ENCODE measurements at regions not wholly inside any gene's neighbourhood (a gene's known extent, or its start where the extent isn't known, plus 50 kb on each side); places are given as distances from the start of the nearest gene placed in this dataset.
"Not testable (repeated sequence)": the region's sequence is repeated elsewhere in the genome, so short reads cannot be mapped to it uniquely, and the experiment has no call there.

GRCh38 chr1:21378705-21379494 lies 61.0 kb upstream of the NBPF3 start:
- TF ChIP-seq, protein P1, sequence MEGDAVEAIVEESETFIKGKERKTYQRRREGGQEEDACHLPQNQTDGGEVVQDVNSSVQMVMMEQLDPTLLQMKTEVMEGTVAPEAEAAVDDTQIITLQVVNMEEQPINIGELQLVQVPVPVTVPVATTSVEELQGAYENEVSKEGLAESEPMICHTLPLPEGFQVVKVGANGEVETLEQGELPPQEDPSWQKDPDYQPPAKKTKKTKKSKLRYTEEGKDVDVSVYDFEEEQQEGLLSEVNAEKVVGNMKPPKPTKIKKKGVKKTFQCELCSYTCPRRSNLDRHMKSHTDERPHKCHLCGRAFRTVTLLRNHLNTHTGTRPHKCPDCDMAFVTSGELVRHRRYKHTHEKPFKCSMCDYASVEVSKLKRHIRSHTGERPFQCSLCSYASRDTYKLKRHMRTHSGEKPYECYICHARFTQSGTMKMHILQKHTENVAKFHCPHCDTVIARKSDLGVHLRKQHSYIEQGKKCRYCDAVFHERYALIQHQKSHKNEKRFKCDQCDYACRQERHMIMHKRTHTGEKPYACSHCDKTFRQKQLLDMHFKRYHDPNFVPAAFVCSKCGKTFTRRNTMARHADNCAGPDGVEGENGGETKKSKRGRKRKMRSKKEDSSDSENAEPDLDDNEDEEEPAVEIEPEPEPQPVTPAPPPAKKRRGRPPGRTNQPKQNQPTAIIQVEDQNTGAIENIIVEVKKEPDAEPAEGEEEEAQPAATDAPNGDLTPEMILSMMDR (conservative IDR thresholded peaks at IDR 0.05): no peak
- peak overlapping the region; percentile 66 for H3K27ac Mint-ChIP-seq
- no peak for DNase-seq (ENCODE audit: extremely low spot score, unreplicated experiment)
- H3K27me3 Mint-ChIP-seq: peaks cover 3% of the 10 kb centered on the region
- H3K4me1 Mint-ChIP-seq (ENCODE audit: unreplicated experiment): peaks cover 6% of the 10 kb centered on the region
- H3K4me3 Mint-ChIP-seq: no peak overlapping the region
- H3K36me3 Mint-ChIP-seq: no peaks in the 10 kb centered on the region
- H3K9me3 Mint-ChIP-seq: no peaks in the 10 kb centered on the region

- no peak for DNase-seq (ENCODE audit: extremely low spot score, unreplicated experiment)
- Mint-ChIP-seq H3K27me3 (no peaks in the 10 kb centered on the region), H3K36me3 (no peaks in the 10 kb centered on the region), H3K4me1 (ENCODE audit: unreplicated experiment) (peaks cover 5% of the 10 kb centered on the region), H3K27ac (no peak overlapping the region), H3K4me3 (no peak overlapping the region), H3K9me3 (no peaks in the 10 kb centered on the region)
- TF ChIP-seq, protein P1 (conservative IDR thresholded peaks at IDR 0.05): no peak
Observed at GRCh38 chr1:21372383-21372782, 67.6 kb upstream of the NBPF3 start.

DNA sequence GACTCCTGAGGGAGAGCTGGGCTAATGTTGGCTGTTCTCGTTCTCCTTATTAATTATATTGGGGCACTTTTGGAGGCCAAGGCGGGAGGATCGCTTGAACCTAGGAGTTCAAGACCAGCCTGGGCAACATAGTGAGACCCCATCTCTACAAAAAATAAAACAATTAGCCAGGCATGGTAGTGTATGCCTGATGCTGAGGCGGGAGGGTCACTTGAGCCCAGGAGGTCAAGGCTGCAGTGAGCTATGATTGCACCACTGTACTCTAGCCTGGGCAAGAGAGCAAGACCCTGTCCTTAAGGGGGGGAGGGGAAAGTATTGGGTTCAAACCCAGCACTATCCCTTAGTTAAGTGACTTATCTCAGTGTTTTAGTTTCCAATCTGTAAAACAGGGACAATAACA lies 70.0 kb upstream of the NBPF3 start:
- H3K27ac Mint-ChIP-seq: no peak overlapping the region
- TF ChIP-seq, protein P1 (conservative IDR thresholded peaks at IDR 0.05): no peak
- no peak for DNase-seq (ENCODE audit: extremely low spot score, unreplicated experiment)
- H3K4me3 Mint-ChIP-seq: no peak overlapping the region
- no peaks in the 10 kb centered on the region for H3K9me3 Mint-ChIP-seq
- H3K27me3 Mint-ChIP-seq: no peaks in the 10 kb centered on the region
- H3K4me1 Mint-ChIP-seq (ENCODE audit: unreplicated experiment): peaks cover 5% of the 10 kb centered on the region
- H3K36me3 Mint-ChIP-seq: no peaks in the 10 kb centered on the region

- Mint-ChIP-seq H3K4me1 (ENCODE audit: unreplicated experiment) (peaks cover 5% of the 10 kb centered on the region), H3K4me3 (no peak overlapping the region), H3K9me3 (no peaks in the 10 kb centered on the region), H3K27ac (peak overlapping the region; percentile 1), H3K27me3 (no peaks in the 10 kb centered on the region), H3K36me3 (no peaks in the 10 kb centered on the region)
- TF ChIP-seq, protein P1 (conservative IDR thresholded peaks at IDR 0.05): peak; percentile 97
- peak; percentile 82 for DNase-seq (ENCODE audit: extremely low spot score, unreplicated experiment)
Observed at GRCh38 chr1:21368515-21369289, 71.2 kb upstream of the NBPF3 start.

GRCh38 chr1:21367973-21368514 lies 71.9 kb upstream of the NBPF3 start:
- not testable (repeated sequence) for H3K36me3 Mint-ChIP-seq; DNase-seq (ENCODE audit: extremely low spot score, unreplicated experiment); H3K4me3 Mint-ChIP-seq; H3K4me1 Mint-ChIP-seq (ENCODE audit: unreplicated experiment); H3K27me3 Mint-ChIP-seq; H3K9me3 Mint-ChIP-seq
- peak overlapping the region; percentile 1 for H3K27ac Mint-ChIP-seq

DNA sequence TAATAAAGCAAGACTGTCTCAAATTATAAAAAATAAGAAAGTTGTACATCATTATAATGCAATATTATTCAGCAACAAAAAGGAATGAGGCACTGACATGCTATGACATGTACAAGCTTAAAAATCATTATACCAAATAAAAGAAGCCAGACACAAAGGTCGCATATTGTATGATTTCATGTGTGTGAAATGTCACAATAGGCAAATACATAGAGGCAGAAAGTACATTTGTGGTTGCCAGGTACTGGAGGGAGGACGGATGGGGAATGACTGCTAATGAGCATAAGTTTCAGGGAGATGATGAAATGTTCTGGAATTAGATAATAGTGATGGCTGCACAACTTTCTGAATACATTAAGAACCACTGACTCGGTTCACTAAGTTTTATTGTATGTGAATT lies 73.6 kb upstream of the NBPF3 start:
- no peaks in the 10 kb centered on the region for H3K27me3 Mint-ChIP-seq
- H3K4me3 Mint-ChIP-seq: no peak overlapping the region
- H3K27ac Mint-ChIP-seq: no peak overlapping the region
- DNase-seq (ENCODE audit: extremely low spot score, unreplicated experiment): no peak
- peaks cover 5% of the 10 kb centered on the region for H3K4me1 Mint-ChIP-seq (ENCODE audit: unreplicated experiment)
- H3K36me3 Mint-ChIP-seq: no peaks in the 10 kb centered on the region
- TF ChIP-seq, protein P1 (conservative IDR thresholded peaks at IDR 0.05): no peak
- H3K9me3 Mint-ChIP-seq: no peaks in the 10 kb centered on the region

Data from type B pancreatic cell (in vitro differentiated cells).